SK-N-SH treated with all-trans-retinoic acid at 6 μM for 48 hours (cell line): ENCODE measurements at regions not wholly inside any gene's neighbourhood (a gene's known extent, or its start where the extent isn't known, plus 50 kb on each side); places are given as distances from the start of the nearest gene placed in this dataset.

Source experiments
- ARNTL ChIP-seq: fragments of 450-650 bp; formaldehyde crosslinking; IDR thresholded peaks from 2 replicates; pipeline ENCODE4 v1.5.0; 2020; ENCODE audit warnings: low read depth, mild to moderate bottlenecking, moderate library complexity, borderline replicate concordance
- CREB5 ChIP-seq: fragments of 250-450 bp; sonication (Bioruptor Pico); IDR thresholded peaks from 2 replicates; pipeline ENCODE4 v1.5.1; 2020; ENCODE audit warnings: low read depth, mild to moderate bottlenecking, moderate library complexity
- GLIS3 ChIP-seq: fragments of 250-450 bp; sonication (Bioruptor Pico); IDR thresholded peaks from 2 replicates; pipeline ENCODE4 v1.5.0; 2020; ENCODE audit warnings: mild to moderate bottlenecking, moderate library complexity
- OSR1 ChIP-seq: fragments of 250-450 bp; sonication (Bioruptor Pico); IDR thresholded peaks from 2 replicates; pipeline ENCODE4 v1.8.0; 2022; ENCODE audit warnings: moderate library complexity, mild to moderate bottlenecking, inconsistent platforms
- PATZ1 ChIP-seq: fragments of 250-450 bp; sonication (Bioruptor Pico); IDR thresholded peaks from 2 replicates; pipeline ENCODE4 v1.8.0; 2020; ENCODE audit warnings: mild to moderate bottlenecking, moderate library complexity, borderline replicate concordance
- PPARA ChIP-seq: fragments of 250-450 bp; sonication (Bioruptor Pico); IDR thresholded peaks from 2 replicates; pipeline ENCODE4 v1.5.0; 2020; ENCODE audit warnings: mild to moderate bottlenecking, borderline replicate concordance
- RARB ChIP-seq: fragments of 250-450 bp; sonication (Bioruptor Pico); IDR thresholded peaks from 2 replicates; pipeline ENCODE4 v1.8.0; 2021; ENCODE audit warnings: mild to moderate bottlenecking, moderate library complexity
- SNAI2 ChIP-seq: fragments of 250-450 bp; sonication (Bioruptor Pico); IDR thresholded peaks from 2 replicates; pipeline ENCODE4 v1.5.0; 2020; ENCODE audit warnings: mild to moderate bottlenecking, moderate library complexity
- ZC3H10 ChIP-seq: fragments of 250-450 bp; sonication (Bioruptor Pico); IDR thresholded peaks from 2 replicates; pipeline ENCODE4 v1.5.1; 2021; ENCODE audit warnings: mild to moderate bottlenecking, moderate library complexity
- ZFP30 ChIP-seq: fragments of 450-650 bp; formaldehyde crosslinking; IDR thresholded peaks from 2 replicates; pipeline ENCODE4 v1.5.0; 2022; ENCODE audit warnings: mild to moderate bottlenecking, moderate library complexity
- TF ChIP-seq, protein P1 (sequence below): fragments of 250-450 bp; sonication (Bioruptor Pico); IDR thresholded peaks from 2 replicates; pipeline ENCODE4 v1.5.0; 2020; ENCODE audit warnings: mild to moderate bottlenecking, moderate library complexity
- TF ChIP-seq, protein P2 (sequence below): fragments of 250-450 bp; sonication (Bioruptor Pico); IDR thresholded peaks from 2 replicates; pipeline ENCODE4 v1.8.0; 2021; ENCODE audit warnings: low read depth, mild to moderate bottlenecking, moderate library complexity, borderline replicate concordance
- TF ChIP-seq, protein P3 (sequence below): fragments of 250-450 bp; sonication (Bioruptor Pico); IDR thresholded peaks from 2 replicates; pipeline ENCODE4 v1.5.1; 2021; ENCODE audit warnings: mild to moderate bottlenecking, moderate library complexity

DNA sequence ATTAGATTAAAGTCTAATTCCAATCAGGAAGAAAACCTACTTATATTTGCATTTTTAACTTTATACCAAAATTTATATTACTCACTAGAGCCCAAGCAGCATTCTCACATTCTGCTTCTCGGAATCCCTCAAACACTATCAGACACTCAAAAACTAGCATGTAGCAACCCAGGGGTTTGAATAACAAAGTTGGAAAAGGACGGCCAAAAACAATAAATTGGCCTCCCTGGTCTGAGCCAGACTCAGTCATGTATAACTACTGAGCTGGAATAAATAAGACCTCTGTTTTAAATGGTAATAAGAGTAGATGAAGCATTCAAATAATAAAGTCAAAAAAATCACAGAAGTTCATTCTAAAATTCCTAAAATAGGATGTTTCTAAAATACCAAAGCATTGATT lies 290.9 kb downstream of the IRS1 start:
- TF ChIP-seq ARNTL (CRISPR knock-in tag): no peak
- TF ChIP-seq RARB: no peak
- no peak for TF ChIP-seq SNAI2 (CRISPR knock-in tag)
- no peak for TF ChIP-seq ZFP30
- no peak for TF ChIP-seq CREB5 (CRISPR knock-in tag)
- no peak for TF ChIP-seq ZC3H10 (CRISPR knock-in tag)
- no peak for TF ChIP-seq GLIS3
- TF ChIP-seq PPARA: no peak
- no peak for TF ChIP-seq OSR1
- TF ChIP-seq, protein P1, sequence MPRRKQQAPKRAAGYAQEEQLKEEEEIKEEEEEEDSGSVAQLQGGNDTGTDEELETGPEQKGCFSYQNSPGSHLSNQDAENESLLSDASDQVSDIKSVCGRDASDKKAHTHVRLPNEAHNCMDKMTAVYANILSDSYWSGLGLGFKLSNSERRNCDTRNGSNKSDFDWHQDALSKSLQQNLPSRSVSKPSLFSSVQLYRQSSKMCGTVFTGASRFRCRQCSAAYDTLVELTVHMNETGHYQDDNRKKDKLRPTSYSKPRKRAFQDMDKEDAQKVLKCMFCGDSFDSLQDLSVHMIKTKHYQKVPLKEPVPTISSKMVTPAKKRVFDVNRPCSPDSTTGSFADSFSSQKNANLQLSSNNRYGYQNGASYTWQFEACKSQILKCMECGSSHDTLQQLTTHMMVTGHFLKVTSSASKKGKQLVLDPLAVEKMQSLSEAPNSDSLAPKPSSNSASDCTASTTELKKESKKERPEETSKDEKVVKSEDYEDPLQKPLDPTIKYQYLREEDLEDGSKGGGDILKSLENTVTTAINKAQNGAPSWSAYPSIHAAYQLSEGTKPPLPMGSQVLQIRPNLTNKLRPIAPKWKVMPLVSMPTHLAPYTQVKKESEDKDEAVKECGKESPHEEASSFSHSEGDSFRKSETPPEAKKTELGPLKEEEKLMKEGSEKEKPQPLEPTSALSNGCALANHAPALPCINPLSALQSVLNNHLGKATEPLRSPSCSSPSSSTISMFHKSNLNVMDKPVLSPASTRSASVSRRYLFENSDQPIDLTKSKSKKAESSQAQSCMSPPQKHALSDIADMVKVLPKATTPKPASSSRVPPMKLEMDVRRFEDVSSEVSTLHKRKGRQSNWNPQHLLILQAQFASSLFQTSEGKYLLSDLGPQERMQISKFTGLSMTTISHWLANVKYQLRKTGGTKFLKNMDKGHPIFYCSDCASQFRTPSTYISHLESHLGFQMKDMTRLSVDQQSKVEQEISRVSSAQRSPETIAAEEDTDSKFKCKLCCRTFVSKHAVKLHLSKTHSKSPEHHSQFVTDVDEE: no peak
- TF ChIP-seq, protein P2, sequence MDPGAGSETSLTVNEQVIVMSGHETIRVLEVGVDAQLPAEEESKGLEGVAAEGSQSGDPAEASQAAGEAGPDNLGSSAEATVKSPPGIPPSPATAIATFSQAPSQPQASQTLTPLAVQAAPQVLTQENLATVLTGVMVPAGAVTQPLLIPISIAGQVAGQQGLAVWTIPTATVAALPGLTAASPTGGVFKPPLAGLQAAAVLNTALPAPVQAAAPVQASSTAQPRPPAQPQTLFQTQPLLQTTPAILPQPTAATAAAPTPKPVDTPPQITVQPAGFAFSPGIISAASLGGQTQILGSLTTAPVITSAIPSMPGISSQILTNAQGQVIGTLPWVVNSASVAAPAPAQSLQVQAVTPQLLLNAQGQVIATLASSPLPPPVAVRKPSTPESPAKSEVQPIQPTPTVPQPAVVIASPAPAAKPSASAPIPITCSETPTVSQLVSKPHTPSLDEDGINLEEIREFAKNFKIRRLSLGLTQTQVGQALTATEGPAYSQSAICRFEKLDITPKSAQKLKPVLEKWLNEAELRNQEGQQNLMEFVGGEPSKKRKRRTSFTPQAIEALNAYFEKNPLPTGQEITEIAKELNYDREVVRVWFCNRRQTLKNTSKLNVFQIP: no peak
- TF ChIP-seq, protein P3, sequence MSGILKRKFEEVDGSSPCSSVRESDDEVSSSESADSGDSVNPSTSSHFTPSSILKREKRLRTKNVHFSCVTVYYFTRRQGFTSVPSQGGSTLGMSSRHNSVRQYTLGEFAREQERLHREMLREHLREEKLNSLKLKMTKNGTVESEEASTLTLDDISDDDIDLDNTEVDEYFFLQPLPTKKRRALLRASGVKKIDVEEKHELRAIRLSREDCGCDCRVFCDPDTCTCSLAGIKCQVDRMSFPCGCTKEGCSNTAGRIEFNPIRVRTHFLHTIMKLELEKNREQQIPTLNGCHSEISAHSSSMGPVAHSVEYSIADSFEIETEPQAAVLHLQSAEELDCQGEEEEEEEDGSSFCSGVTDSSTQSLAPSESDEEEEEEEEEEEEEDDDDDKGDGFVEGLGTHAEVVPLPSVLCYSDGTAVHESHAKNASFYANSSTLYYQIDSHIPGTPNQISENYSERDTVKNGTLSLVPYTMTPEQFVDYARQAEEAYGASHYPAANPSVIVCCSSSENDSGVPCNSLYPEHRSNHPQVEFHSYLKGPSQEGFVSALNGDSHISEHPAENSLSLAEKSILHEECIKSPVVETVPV (CRISPR knock-in tag): no peak
- no peak for TF ChIP-seq PATZ1
